Aorta (tissue), 5 donors: ENCODE measurements at regions not wholly inside any gene's neighbourhood (a gene's known extent, or its start where the extent isn't known, plus 50 kb on each side); places are given as distances from the start of the nearest gene placed in this dataset.

Source experiments
- ATAC-seq: fragments of 200-7000 bp; cut with Tn5 transposase; one replicate; pipeline ENCODE4 v1.9.1; 2022; ENCODE audit warnings: moderate library complexity; ENCODE audit not compliant: low FRiP score
- DNase-seq, 2 donors: peaks; one replicate each; pipeline ENCODE4 v3.0.0-alpha.2; 2020
- H3K27ac ChIP-seq, 2 donors: one replicate each; pipeline ENCODE4 v1.5.1; 2013; ENCODE audit warnings: low read length in 2 of 2, mild to moderate bottlenecking in 2 of 2, moderate library complexity in 2 of 2, control low read depth in 1 of 2, inconsistent platforms in 1 of 2, low read depth in 1 of 2
- H3K27me3 ChIP-seq, 2 donors: one replicate each; pipeline ENCODE4 v1.6.1; 2013; ENCODE audit warnings: control low read depth in 1 of 2, low read length in 1 of 2, mild to moderate bottlenecking in 1 of 2, moderate library complexity in 1 of 2; ENCODE audit not compliant: insufficient read depth in 2 of 2, control insufficient read depth in 1 of 2
- H3K36me3 ChIP-seq, 2 donors: one replicate each; pipeline ENCODE4 v1.6.1; 2013; ENCODE audit warnings: control low read depth in 1 of 2, low read length in 1 of 2, mild to moderate bottlenecking in 1 of 2; ENCODE audit not compliant: insufficient read depth in 2 of 2, control insufficient read depth in 1 of 2
- H3K4me1 ChIP-seq, 2 donors: one replicate each; pipeline ENCODE4 v1.6.1; 2013; ENCODE audit warnings: low read length in 2 of 2, control low read depth in 1 of 2, mild to moderate bottlenecking in 1 of 2, moderate library complexity in 1 of 2; ENCODE audit not compliant: insufficient read depth in 2 of 2, control insufficient read depth in 1 of 2
- H3K4me3 ChIP-seq, 2 donors: one replicate each; pipeline ENCODE4 v1.5.1; 2013; ENCODE audit warnings: low read length in 2 of 2, control low read depth in 1 of 2, mild to moderate bottlenecking in 1 of 2
- H3K9me3 ChIP-seq: one replicate; pipeline ENCODE4 v1.6.1; 2013; ENCODE audit warnings: mild to moderate bottlenecking, low read length; ENCODE audit not compliant: control insufficient read depth
- WGBS, 2 donors: extraction: QIAGEN DNeasy Blood & Tissue Kit; methylation state at CpG; one replicate each; pipeline ENCODE4 v1.1.7; 2013; 5-methylcytosine and 5-hydroxymethylcytosine counted together
- intact Hi-C, 2 donors: fragments of 100-400 bp; cut with DNase I; formaldehyde crosslinking; loops; one replicate each; pipeline versions ENCODE4 v1.14.2 to v1.15.0; 2022
- donor health status: healthy with polysubstance abuse.
- donor health status: Bipolar disorder and iron deficiency.
- donor health status: DM: no; HTN: no; CAD: no.
- donor health status: DM: no; HTN: no; CAD: no.
- donor health status: DM: yes; HTN: yes; CAD: no.

DNA sequence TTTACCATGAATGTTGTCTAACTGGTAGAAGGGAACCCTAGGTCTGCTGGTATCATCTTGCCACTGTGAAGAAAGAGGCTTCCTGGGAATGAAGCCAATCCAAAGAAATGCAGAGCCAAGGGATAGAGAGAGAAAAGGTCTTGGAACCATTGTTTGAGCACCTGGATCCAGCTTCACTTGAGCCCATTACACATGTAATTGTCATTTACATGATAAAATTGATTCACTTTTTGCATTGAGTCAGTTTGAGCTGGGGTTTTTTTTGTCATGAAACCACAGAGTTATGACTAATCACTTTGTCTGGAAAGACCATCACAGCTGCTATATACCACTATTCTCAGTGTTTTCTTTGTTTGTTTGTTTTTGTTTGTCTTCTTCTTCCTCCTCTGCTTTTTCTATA, 112.3 kb downstream of the CBLN4 start:
- Histone ChIP-seq H3K9me3 (no peaks in the 10 kb centered on the region), H3K36me3 (no peaks in the 10 kb centered on the region), H3K4me1 (no peaks in the 10 kb centered on the region), H3K4me3 (no peak overlapping the region), H3K27me3 (no peaks in the 10 kb centered on the region), H3K27ac (no peak overlapping the region)
- ATAC-seq (no peak), DNase-seq (no peak)
- intact Hi-C loops, result no loop called here

GRCh38 chr20:55888685-55889084, 116.6 kb downstream of the CBLN4 start:
- DNase-seq, result no peak
- ATAC-seq, result no peak

GRCh38 chr20:55882910-55883309, 122.4 kb downstream of the CBLN4 start:
- DNase-seq, result no peak

More at GRCh38 chr20:55888685-55889084, 116.6 kb downstream of the CBLN4 start:
- H3K27ac ChIP-seq, result no peak overlapping the region
- intact Hi-C loops, result no loop called here
- H3K4me1 ChIP-seq, result no peaks in the 10 kb centered on the region
- no peak overlapping the region for H3K4me3 ChIP-seq
- no peaks in the 10 kb centered on the region for H3K27me3 ChIP-seq
- no peaks in the 10 kb centered on the region for H3K9me3 ChIP-seq
- no peaks in the 10 kb centered on the region for H3K36me3 ChIP-seq
- WGBS, 2 donors, result 87 to 90% methylated on average over 5 of the region's 5 CpGs

GRCh38 chr20:55882286-55882685, 123.0 kb downstream of the CBLN4 start:
- Histone ChIP-seq H3K27me3 (no peaks in the 10 kb centered on the region), H3K4me1 (no peaks in the 10 kb centered on the region), H3K27ac (no peak overlapping the region), H3K9me3 (no peaks in the 10 kb centered on the region), H3K4me3 (no peak overlapping the region), H3K36me3 (no peaks in the 10 kb centered on the region)
- ATAC-seq (no peak), DNase-seq (no peak)
- 75 to 78% methylated on average over 1 of the region's 1 CpG for WGBS, 2 donors
- intact Hi-C loops, result no loop called here

More at GRCh38 chr20:55882910-55883309, 122.4 kb downstream of the CBLN4 start:
- ATAC-seq, result no peak
- H3K4me1 ChIP-seq, result no peaks in the 10 kb centered on the region
- H3K27ac ChIP-seq, result no peak overlapping the region
- H3K4me3 ChIP-seq, result no peak overlapping the region
- 72 to 74% methylated on average over 3 of the region's 3 CpGs for WGBS, 2 donors
- no peaks in the 10 kb centered on the region for H3K9me3 ChIP-seq
- H3K36me3 ChIP-seq, result no peaks in the 10 kb centered on the region
- intact Hi-C loops, result no loop called here
- H3K27me3 ChIP-seq, result no peaks in the 10 kb centered on the region

DNA sequence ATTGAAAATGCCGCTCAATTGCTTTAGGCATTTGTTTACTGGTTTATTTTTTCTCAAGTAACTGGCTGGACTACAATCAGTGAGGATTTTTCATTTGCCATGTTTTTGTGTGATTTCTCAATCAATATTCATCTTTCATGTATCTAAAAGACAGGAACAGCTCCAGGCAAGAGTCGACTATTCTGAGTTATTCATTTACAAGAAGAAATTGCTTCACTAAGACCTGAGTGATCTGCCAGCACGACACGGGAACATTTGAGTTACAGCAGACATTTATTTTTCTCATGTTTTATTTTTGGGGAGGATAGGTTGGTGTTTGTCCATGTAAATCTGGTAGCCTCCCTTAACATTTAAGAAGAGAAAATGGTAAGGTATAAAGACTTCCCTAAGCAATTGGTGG, 124.1 kb downstream of the CBLN4 start:
- no peaks in the 10 kb centered on the region for H3K27me3 ChIP-seq
- H3K36me3 ChIP-seq, result no peaks in the 10 kb centered on the region
- no peaks in the 10 kb centered on the region for H3K9me3 ChIP-seq
- peak overlapping the region in 1 of 2 donors; percentile 36 for H3K27ac ChIP-seq
- ATAC-seq, result no peak
- intact Hi-C loops, result no loop called here
- 47% methylated on average over 4 of the region's 4 CpGs for WGBS, 2 donors
- H3K4me1 ChIP-seq, result no peaks in the 10 kb centered on the region
- no peak overlapping the region for H3K4me3 ChIP-seq
- DNase-seq, result no peak

DNA sequence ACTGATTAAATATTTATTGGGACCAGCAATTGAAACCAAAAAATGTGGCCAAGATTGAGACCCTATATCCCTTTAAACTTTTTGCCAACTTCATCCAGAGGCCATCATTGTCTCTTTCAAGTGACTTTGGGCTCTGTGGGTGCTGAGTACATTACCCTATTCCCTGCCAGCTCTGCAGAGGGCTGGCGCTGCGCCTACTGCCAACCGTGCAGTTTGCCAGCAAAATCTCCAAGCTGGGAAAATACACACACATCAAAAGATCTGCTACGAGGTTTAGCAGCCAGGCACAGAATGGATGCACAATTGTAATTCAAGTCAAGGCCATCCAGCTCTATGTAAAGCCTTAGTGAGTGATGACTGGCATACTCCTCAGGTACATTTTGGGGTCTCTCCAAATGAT, 125.0 kb downstream of the CBLN4 start:
- Histone ChIP-seq H3K9me3 (no peaks in the 10 kb centered on the region), H3K4me1 (no peaks in the 10 kb centered on the region), H3K27me3 (no peaks in the 10 kb centered on the region), H3K4me3 (no peak overlapping the region), H3K27ac (no peak overlapping the region), H3K36me3 (no peaks in the 10 kb centered on the region)
- intact Hi-C loops, result no loop called here
- no peak for DNase-seq
- 8 to 10% methylated on average over 4 of the region's 4 CpGs for WGBS, 2 donors
- ATAC-seq, result no peak

DNA sequence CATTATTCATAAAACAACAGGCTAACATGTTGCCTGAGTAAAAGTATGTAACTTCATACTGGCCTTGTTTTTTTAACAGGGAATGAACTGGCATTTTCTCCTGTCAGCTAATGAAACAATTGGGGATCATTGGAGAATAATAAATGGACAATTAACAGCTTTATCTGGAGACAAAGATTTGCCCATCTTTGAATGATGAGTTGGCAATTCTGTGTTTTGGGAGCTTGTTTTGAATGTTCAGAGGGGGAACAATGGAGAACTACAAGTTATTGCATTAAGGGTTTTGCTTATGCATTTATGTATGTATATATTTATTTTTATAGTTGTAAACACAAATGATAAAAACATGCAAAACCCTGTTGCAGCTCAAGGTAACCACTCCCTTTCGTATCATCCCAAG, 150.3 kb downstream of the CBLN4 start:
- Histone ChIP-seq H3K4me1 (no peaks in the 10 kb centered on the region), H3K27me3 (no peaks in the 10 kb centered on the region), H3K9me3 (peaks cover 1% of the 10 kb centered on the region), H3K27ac (no peak overlapping the region), H3K4me3 (no peak overlapping the region), H3K36me3 (no peaks in the 10 kb centered on the region)
- DNase-seq, result no peak
- 92 to 96% methylated on average over 1 of the region's 1 CpG for WGBS, 2 donors
- ATAC-seq, result no peak
- intact Hi-C loops, result no loop called here

DNA sequence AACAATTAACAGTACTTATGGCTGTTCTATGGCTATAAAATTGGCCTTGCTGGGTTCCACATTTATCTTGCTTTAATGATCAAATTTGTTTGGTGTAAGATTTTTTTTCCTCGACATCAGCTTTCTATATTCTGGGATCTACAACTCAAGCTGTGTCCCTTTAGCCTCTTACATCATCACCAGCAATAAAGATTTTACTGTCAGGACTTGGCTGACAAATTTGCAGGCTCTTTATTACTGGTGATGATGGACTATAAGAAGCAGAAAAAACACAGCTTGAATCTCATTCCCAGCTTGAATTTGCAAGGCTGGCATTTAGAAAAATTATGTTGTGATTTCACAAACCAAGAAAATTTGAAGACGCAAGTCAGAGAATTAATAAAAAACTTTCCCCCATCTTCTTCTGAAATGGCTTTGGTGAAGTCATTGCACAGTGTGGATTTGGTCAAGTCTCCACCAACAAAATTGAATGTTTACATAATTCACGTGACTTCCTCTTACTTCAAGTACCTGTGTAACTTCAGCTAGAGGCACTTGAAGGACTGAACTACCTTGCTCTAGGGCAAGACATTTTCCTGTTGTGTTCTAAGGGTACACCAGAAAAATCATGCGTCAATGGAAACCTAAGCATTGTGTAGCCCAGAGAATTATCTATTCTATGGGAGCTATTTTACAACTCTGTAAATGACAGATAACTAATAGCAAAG, 175.0 kb downstream of the CBLN4 start:
- intact Hi-C loops, result no loop called here
- Histone ChIP-seq H3K27ac (no peak overlapping the region), H3K27me3 (no peaks in the 10 kb centered on the region), H3K4me1 (no peaks in the 10 kb centered on the region), H3K4me3 (no peak overlapping the region), H3K36me3 (no peaks in the 10 kb centered on the region), H3K9me3 (no peaks in the 10 kb centered on the region)
- 39 to 49% methylated on average over 4 of the region's 4 CpGs for WGBS, 2 donors
- ATAC-seq (no peak), DNase-seq (no peak)

GRCh38 chr20:55805138-55805537, 200.2 kb downstream of the CBLN4 start:
- 45 to 54% methylated on average over 2 of the region's 2 CpGs for WGBS, 2 donors
- Histone ChIP-seq H3K36me3 (no peaks in the 10 kb centered on the region), H3K4me1 (no peaks in the 10 kb centered on the region), H3K4me3 (no peak overlapping the region), H3K27me3 (no peaks in the 10 kb centered on the region), H3K27ac (no peak overlapping the region), H3K9me3 (no peaks in the 10 kb centered on the region)
- no peak for ATAC-seq
- no peak for DNase-seq
- intact Hi-C loops, result no loop called here
